HEK293 (cell line): ENCODE measurements at regions not wholly inside any gene's neighbourhood (a gene's known extent, or its start where the extent isn't known, plus 50 kb on each side); places are given as distances from the start of the nearest gene placed in this dataset.

Experiments
- ZNF639 ChIP-seq: fragments of 450-650 bp; formaldehyde crosslinking; IDR thresholded peaks from 2 replicates; pipeline ENCODE4 v1.5.1; 2016; ENCODE audit warnings: missing biosample characterization, missing genetic modification characterization
- ZNF747 ChIP-seq: fragments of 450-650 bp; formaldehyde crosslinking; IDR thresholded peaks from 2 replicates; pipeline ENCODE4 v1.5.1; 2016; ENCODE audit warnings: missing biosample characterization, missing genetic modification characterization

DNA sequence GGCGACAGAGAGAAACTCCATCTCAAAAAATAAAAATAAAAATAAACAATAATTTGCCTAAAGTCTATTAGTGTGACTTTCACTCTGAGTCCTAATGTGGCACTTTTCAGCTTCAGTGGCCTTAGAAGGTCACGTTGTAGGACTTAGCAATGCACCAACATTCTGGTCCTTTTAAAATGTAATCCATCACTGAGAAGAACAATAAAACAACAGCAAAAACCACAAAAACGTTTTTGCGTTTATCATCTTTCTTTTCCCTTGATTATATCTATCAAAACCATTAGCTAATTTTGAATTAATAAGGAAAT lies 190.1 kb upstream of the ZNF608 start:
- TF ChIP-seq ZNF639 (tag by site-specific recombination) (no peak), ZNF747 (tag by site-specific recombination) (no peak)
